SK-N-DZ (cell line): ENCODE measurements at regions not wholly inside any gene's neighbourhood (a gene's known extent, or its start where the extent isn't known, plus 50 kb on each side); places are given as distances from the start of the nearest gene placed in this dataset.

Experiments
- DNase-seq: peaks from one replicate; pipeline ENCODE4 v3.0.0-alpha.2; 2015; ENCODE audit warnings: low spot score

- DNase-seq: peak; percentile 24
Measured at GRCh38 chr10:131790021-131790420, 110.8 kb upstream of the PPP2R2D start.

- no peak for DNase-seq
Measured at GRCh38 chr10:131792011-131792651, 108.7 kb upstream of the PPP2R2D start.

- no peak for DNase-seq
Measured at GRCh38 chr10:131792809-131793208, 108.0 kb upstream of the PPP2R2D start.

- no peak for DNase-seq
Measured at GRCh38 chr10:131795761-131796160, 105.0 kb upstream of the PPP2R2D start.

GRCh38 chr10:131797626-131798025, 103.2 kb upstream of the PPP2R2D start:
- no peak for DNase-seq

GRCh38 chr10:131799429-131799828, 101.4 kb upstream of the PPP2R2D start:
- no peak for DNase-seq

GRCh38 chr10:131802156-131802915, 98.5 kb upstream of the PPP2R2D start:
- no peak for DNase-seq

GRCh38 chr10:131802996-131803395, 97.8 kb upstream of the PPP2R2D start:
- DNase-seq: no peak

- no peak for DNase-seq
Measured at GRCh38 chr10:131803860-131804425, 96.9 kb upstream of the PPP2R2D start.

- DNase-seq: no peak
Measured at GRCh38 chr10:131804551-131805295, 96.1 kb upstream of the PPP2R2D start.

GRCh38 chr10:131805696-131806095, 95.1 kb upstream of the PPP2R2D start:
- DNase-seq: no peak

GRCh38 chr10:131806146-131806545, 94.7 kb upstream of the PPP2R2D start:
- DNase-seq: no peak

- DNase-seq: no peak
Measured at GRCh38 chr10:131806646-131807317, 94.0 kb upstream of the PPP2R2D start.

- no peak for DNase-seq
Measured at GRCh38 chr10:131808370-131808930, 92.4 kb upstream of the PPP2R2D start.

- DNase-seq: no peak
Measured at GRCh38 chr10:131810036-131810804, 90.6 kb upstream of the PPP2R2D start.

GRCh38 chr10:131810805-131811629, 89.8 kb upstream of the PPP2R2D start:
- DNase-seq: no peak

GRCh38 chr10:131811630-131812403, 89.0 kb upstream of the PPP2R2D start:
- no peak for DNase-seq

- DNase-seq: no peak
Measured at GRCh38 chr10:131812736-131813604, 87.8 kb upstream of the PPP2R2D start.
